MM.1S (cell line): ENCODE measurements at regions not wholly inside any gene's neighbourhood (a gene's known extent, or its start where the extent isn't known, plus 50 kb on each side); places are given as distances from the start of the nearest gene placed in this dataset.

Experiments used
- CTCF ChIP-seq: fragments of 300-600 bp; sonication (generic); IDR thresholded peaks from 2 replicates; pipeline ENCODE4 v1.5.1; 2016; ENCODE audit warnings: antibody characterized with exemption, low read length, mixed read lengths
- EZH2 ChIP-seq: fragments of 300-600 bp; sonication (generic); optimal IDR thresholded peaks from 2 replicates; pipeline ENCODE3; 2017; ENCODE audit warnings: low read depth, mild to moderate bottlenecking, antibody characterized with exemption, low read length, mixed read lengths
- EZH2phosphoT487 ChIP-seq: fragments of 300-600 bp; sonication (generic); IDR thresholded peaks from 2 replicates; pipeline ENCODE4 v1.6.1; 2018; ENCODE audit warnings: antibody characterized with exemption, low read length

- no peak for TF ChIP-seq CTCF
- TF ChIP-seq EZH2phosphoT487 = no peak
- no peak for TF ChIP-seq EZH2
Measured at GRCh38 chr17:77513045-77513444, 372.3 kb downstream of the SEC14L1 start.
